ENCODE measurements at regions not wholly inside any gene's neighbourhood (a gene's known extent, or its start where the extent isn't known, plus 50 kb on each side); places are given as distances from the start of the nearest gene placed in this dataset.

GRCh38 chr21:39048574-39048973, 134.7 kb downstream of the PSMG1 start:
- TF ChIP-seq CTCF (IDR thresholded peaks at IDR 0.05) (no peak), POLR2A (IDR thresholded peaks at IDR 0.05) (no peak), POLR2AphosphoS5 (IDR thresholded peaks at IDR 0.05) (no peak)

All from prostate gland (tissue), 2 donors.